C4-2B (cell line): ENCODE measurements at regions not wholly inside any gene's neighbourhood (a gene's known extent, or its start where the extent isn't known, plus 50 kb on each side); places are given as distances from the start of the nearest gene placed in this dataset.

ENCODE experiments used
- ZFX ChIP-seq: fragments of 450-650 bp; IDR thresholded peaks from 2 replicates; pipeline ENCODE4 v1.6.1; 2017
- TF ChIP-seq, protein P1 (sequence below): fragments of 450-650 bp; conservative IDR thresholded peaks from 2 replicates; pipeline ENCODE4 v1.5.1; 2017; ENCODE audit warnings: mild to moderate bottlenecking

DNA sequence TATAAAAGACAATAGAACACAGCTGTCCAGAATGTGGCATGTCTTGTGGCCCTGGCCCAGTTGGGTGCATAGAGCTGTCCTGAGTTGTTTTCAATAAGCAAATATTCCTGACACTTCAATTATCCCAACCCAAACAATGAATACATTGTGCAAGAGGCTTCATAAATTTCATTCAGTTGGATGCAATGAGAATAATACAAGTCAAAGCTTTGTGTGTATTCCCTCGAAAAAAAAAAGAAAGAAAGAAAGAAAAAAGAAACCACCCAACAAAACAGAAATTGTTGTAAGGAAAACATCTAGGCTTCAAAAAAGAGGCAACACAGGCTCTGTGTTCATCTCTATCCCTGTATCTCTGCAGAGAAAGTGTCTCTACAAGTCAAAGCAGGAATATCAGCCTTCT lies 138.7 kb upstream of the ADO start:
- TF ChIP-seq, protein P1, sequence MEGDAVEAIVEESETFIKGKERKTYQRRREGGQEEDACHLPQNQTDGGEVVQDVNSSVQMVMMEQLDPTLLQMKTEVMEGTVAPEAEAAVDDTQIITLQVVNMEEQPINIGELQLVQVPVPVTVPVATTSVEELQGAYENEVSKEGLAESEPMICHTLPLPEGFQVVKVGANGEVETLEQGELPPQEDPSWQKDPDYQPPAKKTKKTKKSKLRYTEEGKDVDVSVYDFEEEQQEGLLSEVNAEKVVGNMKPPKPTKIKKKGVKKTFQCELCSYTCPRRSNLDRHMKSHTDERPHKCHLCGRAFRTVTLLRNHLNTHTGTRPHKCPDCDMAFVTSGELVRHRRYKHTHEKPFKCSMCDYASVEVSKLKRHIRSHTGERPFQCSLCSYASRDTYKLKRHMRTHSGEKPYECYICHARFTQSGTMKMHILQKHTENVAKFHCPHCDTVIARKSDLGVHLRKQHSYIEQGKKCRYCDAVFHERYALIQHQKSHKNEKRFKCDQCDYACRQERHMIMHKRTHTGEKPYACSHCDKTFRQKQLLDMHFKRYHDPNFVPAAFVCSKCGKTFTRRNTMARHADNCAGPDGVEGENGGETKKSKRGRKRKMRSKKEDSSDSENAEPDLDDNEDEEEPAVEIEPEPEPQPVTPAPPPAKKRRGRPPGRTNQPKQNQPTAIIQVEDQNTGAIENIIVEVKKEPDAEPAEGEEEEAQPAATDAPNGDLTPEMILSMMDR: no peak
- TF ChIP-seq ZFX: no peak
